B cell (primary cell): ENCODE measurements at regions not wholly inside any gene's neighbourhood (a gene's known extent, or its start where the extent isn't known, plus 50 kb on each side); places are given as distances from the start of the nearest gene placed in this dataset.

ENCODE experiments used
- ATAC-seq: fragments of 200-7000 bp; cut with Tn5 transposase; one replicate; pipeline ENCODE4 v1.10.0; 2021; ENCODE audit warnings: low read depth, mild to moderate bottlenecking, moderate number of reproducible peaks, moderate library complexity
- CTCF ChIA-PET: fragments of 350-600 bp; sonication (Branson Sonifier 250); formaldehyde crosslinking; loops from one replicate; lab custom pipeline; 2021; ENCODE audit warnings: antibody characterized with exemption, inconsistent platforms; lab: Charles Lee
- POLR2A ChIA-PET: fragments of 350-600 bp; sonication (Branson Sonifier 250); formaldehyde crosslinking; loops from one replicate; lab custom pipeline; 2021; ENCODE audit warnings: antibody characterized with exemption; lab: Charles Lee
- DNase-seq: peaks from one replicate; pipeline ENCODE4 v3.0.0; 2013
- H2AFZ ChIP-seq: 2 replicates; pipeline ENCODE4 v1.6.1; 2012; ENCODE audit warnings: mild to moderate bottlenecking, low read depth, low read length; ENCODE audit not compliant: insufficient read depth, poor library complexity, severe bottlenecking
- H3K27ac ChIP-seq, 2 donors: 1 replicate in 1 of 2; 2 replicates in 1 of 2; pipeline ENCODE4 v1.5.1; 2012 to 2013; ENCODE audit warnings: low read length in 2 of 2, mild to moderate bottlenecking in 2 of 2, moderate library complexity in 1 of 2
- H3K27me3 ChIP-seq, 4 experiments: fragments of 200-600 bp in 1 of 4; sonication (generic) in 1 of 4; replicated peaks in 1 of 4; 1 replicate in 2 of 4; 2 replicates in 2 of 4; pipeline versions ENCODE4 v1.6.1 to v1.7.0; 2013 to 2016; ENCODE audit warnings: low read length in 3 of 4, mild to moderate bottlenecking in 2 of 4, mixed read lengths in 1 of 4, moderate library complexity in 1 of 4; ENCODE audit not compliant: insufficient read depth in 4 of 4, control insufficient read depth in 3 of 4; ENCODE audit errors: control extremely low read depth in 1 of 4
- H3K36me3 ChIP-seq, 2 experiments: replicated peaks in 1 of 2; 1 replicate in 1 of 2; 2 replicates in 1 of 2; pipeline versions ENCODE4 v1.6.1 to v1.7.1; 2013; ENCODE audit warnings: low read length in 1 of 2; ENCODE audit not compliant: insufficient read depth in 2 of 2, control insufficient read depth in 1 of 2; ENCODE audit errors: control extremely low read depth in 1 of 2, extremely low read depth in 1 of 2
- H3K4me1 ChIP-seq, 2 donors: fragments of 200-600 bp in 1 of 2; sonication (generic) in 1 of 2; 1 replicate in 1 of 2; 2 replicates in 1 of 2; pipeline versions ENCODE4 v1.5.1 to v1.6.1; 2013 to 2017; ENCODE audit warnings: low read length in 2 of 2; ENCODE audit not compliant: control insufficient read depth in 2 of 2, insufficient read depth in 2 of 2
- H3K4me2 ChIP-seq: replicated peaks from 2 replicates; pipeline ENCODE3; 2012; ENCODE audit warnings: mild to moderate bottlenecking, low read depth, low read length; ENCODE audit not compliant: poor library complexity, severe bottlenecking
- H3K4me3 ChIP-seq, 5 experiments: fragments of 200-600 bp in 1 of 5; sonication (generic) in 1 of 5; 1 replicate in 3 of 5; 2 replicates in 2 of 5; pipeline versions ENCODE4 v1.5.1 to v1.7.0; 2011 to 2016; ENCODE audit warnings: low read length in 4 of 5, mild to moderate bottlenecking in 4 of 5, low read depth in 2 of 5, control low read depth in 1 of 5, moderate library complexity in 1 of 5; ENCODE audit not compliant: insufficient read depth in 1 of 5; ENCODE audit errors: control extremely low read depth in 1 of 5, extremely low read depth in 1 of 5
- H3K79me2 ChIP-seq: fragments of 200-600 bp; sonication (generic); one replicate; pipeline ENCODE4 v1.6.0; 2016; ENCODE audit warnings: low read length; ENCODE audit not compliant: control insufficient read depth, insufficient read depth
- H3K9ac ChIP-seq: fragments of 200-600 bp; sonication (generic); 2 replicates; pipeline ENCODE4 v1.6.1; 2017; ENCODE audit warnings: mild to moderate bottlenecking, low read length, moderate library complexity
- H3K9me3 ChIP-seq, 3 donors: one replicate each; pipeline versions ENCODE4 v1.6.1 to v1.7.1; 2013; ENCODE audit warnings: low read length in 2 of 3; ENCODE audit not compliant: control insufficient read depth in 2 of 3, insufficient read depth in 1 of 3; ENCODE audit errors: control extremely low read depth in 1 of 3
- H4K20me1 ChIP-seq: 2 replicates; pipeline ENCODE4 v1.6.0; 2012; ENCODE audit warnings: mild to moderate bottlenecking, low read length; ENCODE audit not compliant: insufficient read depth, control insufficient read depth, poor library complexity, severe bottlenecking
- H3K27ac Mint-ChIP-seq: one replicate; pipeline ENCODE4 v1.8.0; 2021; ENCODE audit warnings: mixed read lengths
- H3K27me3 Mint-ChIP-seq: one replicate; pipeline ENCODE4 v1.8.0; 2021; ENCODE audit warnings: mixed read lengths
- H3K4me1 Mint-ChIP-seq: one replicate; pipeline ENCODE4 v1.8.0; 2021; ENCODE audit warnings: mixed read lengths
- H3K4me3 Mint-ChIP-seq: one replicate; pipeline ENCODE4 v1.8.0; 2021; ENCODE audit warnings: mixed read lengths
- H3K9me3 Mint-ChIP-seq: one replicate; pipeline ENCODE4 v1.8.0; 2022; ENCODE audit warnings: mixed read lengths; ENCODE audit not compliant: insufficient read depth
- EZH2 ChIP-seq: IDR thresholded peaks from 2 replicates; pipeline ENCODE4 v1.6.1; 2012; ENCODE audit warnings: borderline replicate concordance, low read depth, mild to moderate bottlenecking, moderate library complexity, low read length; ENCODE audit not compliant: insufficient read depth, poor library complexity, severe bottlenecking
- WGBS: methylation state at CpG from one replicate; pipeline ENCODE4 v1.1.5; 2013; ENCODE audit warnings: missing lambda C conversion rate; ENCODE audit not compliant: insufficient coverage; 5-methylcytosine and 5-hydroxymethylcytosine counted together
- intact Hi-C: fragments of 100-400 bp; cut with micrococcal nuclease; formaldehyde crosslinking; loops from one replicate; pipeline ENCODE4 v1.10.0; 2022
- TF ChIP-seq, protein P1 (sequence below): fragments of 200-600 bp; IDR thresholded peaks from one replicate; pipeline ENCODE4 v1.8.0; 2022; ENCODE audit warnings: antibody characterized with exemption, mild to moderate bottlenecking

DNA sequence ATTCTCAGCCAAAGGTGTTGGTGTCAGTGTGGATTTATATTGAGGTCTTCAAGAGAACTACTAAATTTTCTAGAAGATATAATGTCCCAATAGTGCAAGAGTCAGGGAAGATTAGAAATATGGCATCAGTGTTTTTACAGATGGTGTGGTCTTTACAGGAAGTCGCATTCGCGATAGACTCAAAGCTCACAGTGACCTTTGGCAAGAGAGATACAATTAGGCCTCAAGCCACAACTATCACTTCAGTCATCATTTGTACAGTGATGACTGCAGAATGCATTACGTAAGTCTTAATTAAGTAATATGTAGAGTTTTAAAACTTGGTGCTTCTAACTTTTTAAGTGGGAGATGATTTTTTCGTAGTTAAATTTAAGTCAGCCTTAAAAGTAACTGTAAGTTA lies 237.2 kb upstream of the FSTL5 start:
- Mint-ChIP-seq H3K4me3 (no peak overlapping the region), H3K4me1 (no peaks in the 10 kb centered on the region), H3K9me3 (peaks cover 2% of the 10 kb centered on the region), H3K27ac (no peak overlapping the region), H3K27me3 (no peaks in the 10 kb centered on the region)
- Histone ChIP-seq H3K36me3 (no peaks in the 10 kb centered on the region), H3K27me3 (no peaks in the 10 kb centered on the region), H3K9me3 (peaks cover 0 to 3% (median 1%) of the 10 kb centered on the region in 3 donors), H3K4me1 (no peaks in the 10 kb centered on the region), H3K4me2 (no peak overlapping the region), H4K20me1 (no peaks in the 10 kb centered on the region), H2AFZ (no peak overlapping the region), H3K27ac (no peak overlapping the region), H3K9ac (no peak overlapping the region), H3K4me3 (no peak overlapping the region), H3K79me2 (no peaks in the 10 kb centered on the region)
- intact Hi-C loops = no loop called here
- ChIA-PET CTCF (no interaction called here), POLR2A (no interaction called here)
- no peak for TF ChIP-seq EZH2
- TF ChIP-seq, protein P1, sequence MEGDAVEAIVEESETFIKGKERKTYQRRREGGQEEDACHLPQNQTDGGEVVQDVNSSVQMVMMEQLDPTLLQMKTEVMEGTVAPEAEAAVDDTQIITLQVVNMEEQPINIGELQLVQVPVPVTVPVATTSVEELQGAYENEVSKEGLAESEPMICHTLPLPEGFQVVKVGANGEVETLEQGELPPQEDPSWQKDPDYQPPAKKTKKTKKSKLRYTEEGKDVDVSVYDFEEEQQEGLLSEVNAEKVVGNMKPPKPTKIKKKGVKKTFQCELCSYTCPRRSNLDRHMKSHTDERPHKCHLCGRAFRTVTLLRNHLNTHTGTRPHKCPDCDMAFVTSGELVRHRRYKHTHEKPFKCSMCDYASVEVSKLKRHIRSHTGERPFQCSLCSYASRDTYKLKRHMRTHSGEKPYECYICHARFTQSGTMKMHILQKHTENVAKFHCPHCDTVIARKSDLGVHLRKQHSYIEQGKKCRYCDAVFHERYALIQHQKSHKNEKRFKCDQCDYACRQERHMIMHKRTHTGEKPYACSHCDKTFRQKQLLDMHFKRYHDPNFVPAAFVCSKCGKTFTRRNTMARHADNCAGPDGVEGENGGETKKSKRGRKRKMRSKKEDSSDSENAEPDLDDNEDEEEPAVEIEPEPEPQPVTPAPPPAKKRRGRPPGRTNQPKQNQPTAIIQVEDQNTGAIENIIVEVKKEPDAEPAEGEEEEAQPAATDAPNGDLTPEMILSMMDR = no peak
- WGBS = no CpG with 5 or more reads among the region's 5 CpGs
- no peak for DNase-seq
- ATAC-seq = no peak

DNA sequence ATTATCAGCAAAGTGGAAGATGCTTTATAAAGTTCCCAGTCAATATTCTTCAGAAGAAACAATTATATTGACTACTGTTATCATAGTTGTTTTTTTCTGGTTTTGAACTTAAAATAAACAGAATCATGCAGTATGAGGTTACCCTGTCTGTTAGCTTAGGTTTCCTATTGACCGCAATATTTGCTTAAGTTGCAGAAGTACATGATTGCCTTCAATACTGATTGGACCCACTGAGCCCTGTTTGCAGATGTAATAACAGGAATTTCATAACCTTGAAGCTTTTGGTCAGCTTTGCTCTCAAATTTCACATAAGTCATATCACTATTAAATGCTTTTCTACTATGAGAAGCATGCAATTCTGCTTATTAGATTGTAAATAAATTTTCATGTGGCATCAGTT lies 229.1 kb upstream of the FSTL5 start:
- Histone ChIP-seq H3K36me3 (no peaks in the 10 kb centered on the region), H3K27ac (no peak overlapping the region), H3K27me3 (no peaks in the 10 kb centered on the region), H4K20me1 (no peaks in the 10 kb centered on the region), H2AFZ (no peak overlapping the region), H3K79me2 (no peaks in the 10 kb centered on the region), H3K4me2 (no peak overlapping the region), H3K4me1 (no peaks in the 10 kb centered on the region), H3K9ac (no peak overlapping the region), H3K9me3 (no peaks in the 10 kb centered on the region), H3K4me3 (no peak overlapping the region)
- no peaks in the 10 kb centered on the region for H3K9me3 Mint-ChIP-seq
- TF ChIP-seq EZH2 = no peak
- TF ChIP-seq, protein P1 = no peak
- ATAC-seq (no peak), DNase-seq (no peak)
- WGBS = 100% methylated on average over 1 of the region's 1 CpG
- ChIA-PET CTCF (no interaction called here), POLR2A (no interaction called here)
- intact Hi-C loops = no loop called here
- H3K4me3 Mint-ChIP-seq = no peak overlapping the region
- no peak overlapping the region for H3K27ac Mint-ChIP-seq
- H3K27me3 Mint-ChIP-seq = no peaks in the 10 kb centered on the region
- H3K4me1 Mint-ChIP-seq = no peaks in the 10 kb centered on the region
